SJCRH30 (cell line): ENCODE measurements at regions not wholly inside any gene's neighbourhood (a gene's known extent, or its start where the extent isn't known, plus 50 kb on each side); places are given as distances from the start of the nearest gene placed in this dataset.
"Not testable (repeated sequence)": the region's sequence is repeated elsewhere in the genome, so short reads cannot be mapped to it uniquely, and the experiment has no call there.

Source experiments
- DNase-seq, 2 experiments: peaks; one replicate each; pipeline ENCODE4 v3.0.0-alpha.2; 2015 to 2020
- H3K27ac ChIP-seq: fragments of 250-450 bp; sonication (Bioruptor Pico); 2 replicates; pipeline ENCODE4 v1.5.1; 2020; ENCODE audit warnings: mild to moderate bottlenecking, moderate library complexity
- H3K27me3 ChIP-seq: fragments of 250-450 bp; sonication (Bioruptor Pico); 2 replicates; pipeline ENCODE4 v1.5.1; 2020; ENCODE audit warnings: mild to moderate bottlenecking, moderate library complexity
- H3K36me3 ChIP-seq: fragments of 250-450 bp; sonication (Bioruptor Pico); 2 replicates; pipeline ENCODE4 v1.5.1; 2020; ENCODE audit warnings: mild to moderate bottlenecking, moderate library complexity
- H3K4me1 ChIP-seq: fragments of 250-450 bp; sonication (Bioruptor Pico); 2 replicates; pipeline ENCODE4 v1.5.1; 2020; ENCODE audit warnings: mild to moderate bottlenecking, moderate library complexity
- H3K4me3 ChIP-seq: fragments of 250-450 bp; sonication (Bioruptor Pico); 2 replicates; pipeline ENCODE4 v1.5.1; 2020; ENCODE audit warnings: mild to moderate bottlenecking, moderate library complexity
- H3K9me3 ChIP-seq: fragments of 250-450 bp; sonication (Bioruptor Pico); replicated peaks from 2 replicates; pipeline ENCODE4 v1.5.1; 2020; ENCODE audit warnings: mild to moderate bottlenecking, moderate library complexity

GRCh38 chr2:87365038-87365437 lies 343.4 kb upstream of the PLGLB1 start:
- H3K9me3 ChIP-seq, H3K27me3 ChIP-seq, H3K36me3 ChIP-seq: not testable (repeated sequence)

DNA sequence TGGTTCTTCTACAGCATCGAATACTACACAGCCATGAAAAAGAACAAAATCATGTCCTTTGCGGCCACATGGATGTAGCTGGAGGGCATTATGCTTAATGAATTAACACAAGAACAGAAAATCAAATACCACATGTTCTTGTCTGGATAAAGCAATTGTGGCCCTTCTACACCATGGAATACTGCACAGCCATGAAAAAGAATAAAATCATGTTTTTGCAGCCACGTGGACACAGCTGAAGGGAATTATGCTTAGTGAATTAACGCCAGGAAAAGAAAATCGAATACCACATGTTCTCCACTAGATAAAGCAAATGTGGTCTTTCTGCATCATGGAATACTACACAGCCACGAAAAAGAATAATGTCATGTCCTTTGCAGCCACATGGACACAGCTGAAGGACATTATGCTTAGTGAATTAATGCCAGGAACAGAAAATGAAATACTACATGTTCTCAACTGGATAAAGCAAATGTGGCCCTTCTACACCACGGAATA lies 361.8 kb upstream of the PLGLB2 start:
- not testable (repeated sequence) for H3K4me3 ChIP-seq, H3K4me1 ChIP-seq, H3K9me3 ChIP-seq, DNase-seq, H3K27ac ChIP-seq, H3K27me3 ChIP-seq, H3K36me3 ChIP-seq

More at GRCh38 chr2:87365038-87365437, 343.4 kb upstream of the PLGLB1 start:
- not testable (repeated sequence) for H3K4me3 ChIP-seq, DNase-seq, H3K27ac ChIP-seq, H3K4me1 ChIP-seq

DNA sequence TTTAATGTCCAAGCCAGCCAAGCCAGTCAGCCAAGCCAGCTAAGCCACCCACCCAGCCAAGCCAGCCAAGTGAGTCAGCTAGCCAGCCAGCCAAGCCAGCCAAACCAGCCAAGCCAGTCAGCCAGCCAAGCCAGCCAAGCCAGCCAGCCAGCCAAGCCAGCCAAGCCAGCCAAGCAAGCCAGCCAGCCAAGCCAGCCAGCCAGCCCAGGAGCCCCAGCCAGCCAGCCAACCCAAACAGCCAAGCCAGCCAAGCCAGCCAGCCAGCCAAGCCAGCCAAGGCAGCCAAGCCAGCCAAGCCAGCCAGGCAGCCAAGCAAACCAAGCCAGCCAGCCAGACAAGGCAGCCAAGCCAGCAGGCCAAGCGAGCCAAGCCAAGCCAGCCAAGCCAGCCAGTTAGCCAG lies 352.1 kb upstream of the PLGLB2 start:
- H3K4me1 ChIP-seq, DNase-seq, H3K9me3 ChIP-seq, H3K27ac ChIP-seq, H3K4me3 ChIP-seq, H3K36me3 ChIP-seq, H3K27me3 ChIP-seq: not testable (repeated sequence)

DNA sequence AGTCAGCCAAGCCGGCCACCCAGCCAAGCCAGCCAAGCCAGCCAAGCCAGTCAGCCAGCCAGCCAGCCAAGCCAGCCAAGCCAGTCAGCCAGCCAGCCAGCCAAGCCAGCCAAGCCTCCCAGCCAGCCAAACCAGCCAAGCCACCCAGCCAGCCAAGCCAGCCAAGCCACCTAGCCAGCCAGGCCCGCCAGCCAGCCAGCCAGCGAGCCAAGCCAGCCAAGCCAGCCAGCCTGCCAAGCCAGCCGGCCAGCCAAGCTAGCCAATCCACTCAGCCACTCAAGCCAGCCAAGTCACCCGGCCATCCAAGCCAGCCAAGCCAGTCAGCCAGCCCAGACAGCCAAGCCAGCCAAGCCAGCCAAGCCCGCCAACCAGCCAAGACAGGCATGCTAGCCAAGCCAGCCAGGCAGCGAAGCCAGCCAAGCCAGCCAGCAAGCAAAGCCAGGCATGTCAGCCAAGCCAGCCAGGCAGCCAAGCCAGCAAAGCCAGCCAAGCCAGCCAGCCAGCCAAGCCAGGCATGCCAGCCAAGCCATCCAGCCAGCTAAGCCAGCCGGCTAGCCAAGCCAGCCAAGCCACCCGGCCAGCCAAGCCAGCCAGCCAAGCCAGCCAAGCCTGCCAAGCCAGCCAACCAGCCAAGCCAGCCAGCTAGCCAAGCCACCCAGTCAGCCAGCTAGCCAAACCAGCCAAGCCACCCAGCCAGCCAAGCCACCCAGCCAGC lies 351.2 kb upstream of the PLGLB2 start:
- not testable (repeated sequence) for H3K27me3 ChIP-seq, H3K4me1 ChIP-seq, H3K27ac ChIP-seq, DNase-seq, H3K36me3 ChIP-seq, H3K4me3 ChIP-seq, H3K9me3 ChIP-seq

DNA sequence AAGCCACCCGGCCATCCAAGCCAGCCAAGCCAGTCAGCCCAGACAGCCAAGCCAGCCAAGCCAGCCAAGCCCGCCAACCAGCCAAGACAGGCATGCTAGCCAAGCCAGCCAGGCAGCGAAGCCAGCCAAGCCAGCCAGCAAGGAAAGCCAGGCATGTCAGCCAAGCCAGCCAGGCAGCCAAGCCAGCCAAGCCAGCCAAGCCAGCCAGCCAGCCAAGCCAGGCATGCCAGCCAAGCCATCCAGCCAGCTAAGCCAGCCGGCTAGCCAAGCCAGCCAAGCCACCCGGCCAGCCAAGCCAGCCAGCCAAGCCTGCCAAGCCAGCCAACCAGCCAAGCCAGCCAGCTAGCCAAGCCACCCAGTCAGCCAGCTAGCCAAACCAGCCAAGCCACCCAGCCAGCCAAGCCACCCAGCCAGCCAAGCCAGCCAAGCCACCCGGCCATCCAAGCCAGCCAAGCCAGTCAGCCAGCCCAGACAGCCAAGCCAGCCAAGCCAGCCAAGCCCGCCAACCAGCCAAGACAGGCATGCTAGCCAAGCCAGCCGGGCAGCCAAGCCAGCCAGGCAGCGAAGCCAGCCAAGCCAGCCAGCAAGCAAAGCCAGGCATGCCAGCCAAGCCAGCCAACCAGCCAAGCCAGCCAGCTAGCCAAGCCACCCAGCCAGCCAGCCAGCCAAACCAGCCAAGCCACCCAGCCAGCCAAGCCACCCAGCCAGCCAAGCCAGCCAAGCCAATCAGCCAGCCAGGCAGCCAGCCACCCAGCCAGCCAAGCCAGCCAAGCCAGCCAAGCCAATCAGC lies 350.4 kb upstream of the PLGLB2 start:
- DNase-seq, H3K27me3 ChIP-seq, H3K27ac ChIP-seq, H3K36me3 ChIP-seq, H3K9me3 ChIP-seq, H3K4me3 ChIP-seq, H3K4me1 ChIP-seq: not testable (repeated sequence)

DNA sequence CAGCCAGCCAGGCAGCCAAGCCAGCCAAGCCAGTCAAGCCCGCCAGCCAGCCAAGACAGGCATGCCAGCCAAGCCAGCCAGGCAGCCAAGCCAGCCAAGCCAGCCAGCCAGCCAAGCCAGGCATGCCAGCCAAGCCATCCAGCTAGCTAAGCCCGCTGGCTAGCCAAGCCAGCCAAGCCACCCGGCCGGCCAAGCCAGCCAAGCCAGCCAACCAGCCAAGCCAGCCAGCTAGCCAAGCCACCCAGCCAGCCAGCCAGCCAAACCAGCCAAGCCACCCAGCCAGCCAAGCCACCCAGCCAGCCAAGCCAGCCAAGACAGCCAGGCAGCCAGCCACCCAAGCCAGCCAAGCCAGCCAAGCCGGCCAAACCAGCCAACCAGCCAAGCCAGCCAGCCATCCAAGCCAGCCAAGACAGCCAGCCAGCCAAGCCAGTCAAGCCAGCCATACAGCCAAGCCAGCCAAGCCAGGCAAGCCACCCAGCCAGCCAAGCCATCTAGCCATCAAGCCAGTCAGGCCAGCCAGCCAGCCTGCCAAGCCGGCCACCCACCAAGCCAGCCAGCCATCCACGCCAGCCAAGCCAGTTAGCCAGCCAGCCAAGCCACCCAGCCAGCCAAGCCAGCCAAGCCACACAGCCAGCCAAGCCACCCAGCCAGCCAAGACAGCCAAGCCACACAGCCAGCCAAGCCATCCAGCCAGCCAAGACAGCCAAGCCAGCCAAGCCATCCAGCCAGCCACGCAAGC lies 349.2 kb upstream of the PLGLB2 start:
- not testable (repeated sequence) for DNase-seq, H3K36me3 ChIP-seq, H3K27ac ChIP-seq, H3K9me3 ChIP-seq, H3K4me1 ChIP-seq, H3K4me3 ChIP-seq, H3K27me3 ChIP-seq

GRCh38 chr2:87401726-87402345 lies 346.1 kb upstream of the PLGLB2 start:
- Histone ChIP-seq H3K4me3 (no peak overlapping the region), H3K27me3 (no peaks in the 10 kb centered on the region), H3K36me3 (no peaks in the 10 kb centered on the region), H3K4me1 (no peaks in the 10 kb centered on the region), H3K27ac (no peak overlapping the region), H3K9me3 (no peaks in the 10 kb centered on the region)
- no peak for DNase-seq

DNA sequence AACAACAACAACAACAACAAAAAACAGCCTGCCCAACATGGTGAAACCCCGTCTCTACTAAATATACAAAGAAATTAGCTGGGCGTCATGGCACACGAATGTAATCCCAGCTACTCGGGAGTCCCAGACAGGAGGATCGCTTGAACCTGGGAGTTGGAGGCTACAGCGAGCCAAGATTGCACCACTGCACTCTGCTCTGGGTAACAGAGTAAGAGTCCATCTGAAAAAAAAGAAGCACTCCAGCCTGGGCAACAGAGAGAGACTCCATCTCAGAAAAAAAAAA lies 344.1 kb upstream of the PLGLB2 start:
- Histone ChIP-seq H3K36me3 (no peaks in the 10 kb centered on the region), H3K4me1 (no peaks in the 10 kb centered on the region), H3K27ac (no peak overlapping the region), H3K27me3 (no peaks in the 10 kb centered on the region), H3K4me3 (no peak overlapping the region), H3K9me3 (no peaks in the 10 kb centered on the region)
- no peak for DNase-seq

- H3K4me3 ChIP-seq, H3K27ac ChIP-seq, H3K36me3 ChIP-seq, H3K27me3 ChIP-seq, H3K9me3 ChIP-seq, H3K4me1 ChIP-seq: not testable (repeated sequence)
- DNase-seq = peak in 1 of 2 experiments; percentile 0
Observed at GRCh38 chr2:87404411-87405255, 343.3 kb upstream of the PLGLB2 start.

DNA sequence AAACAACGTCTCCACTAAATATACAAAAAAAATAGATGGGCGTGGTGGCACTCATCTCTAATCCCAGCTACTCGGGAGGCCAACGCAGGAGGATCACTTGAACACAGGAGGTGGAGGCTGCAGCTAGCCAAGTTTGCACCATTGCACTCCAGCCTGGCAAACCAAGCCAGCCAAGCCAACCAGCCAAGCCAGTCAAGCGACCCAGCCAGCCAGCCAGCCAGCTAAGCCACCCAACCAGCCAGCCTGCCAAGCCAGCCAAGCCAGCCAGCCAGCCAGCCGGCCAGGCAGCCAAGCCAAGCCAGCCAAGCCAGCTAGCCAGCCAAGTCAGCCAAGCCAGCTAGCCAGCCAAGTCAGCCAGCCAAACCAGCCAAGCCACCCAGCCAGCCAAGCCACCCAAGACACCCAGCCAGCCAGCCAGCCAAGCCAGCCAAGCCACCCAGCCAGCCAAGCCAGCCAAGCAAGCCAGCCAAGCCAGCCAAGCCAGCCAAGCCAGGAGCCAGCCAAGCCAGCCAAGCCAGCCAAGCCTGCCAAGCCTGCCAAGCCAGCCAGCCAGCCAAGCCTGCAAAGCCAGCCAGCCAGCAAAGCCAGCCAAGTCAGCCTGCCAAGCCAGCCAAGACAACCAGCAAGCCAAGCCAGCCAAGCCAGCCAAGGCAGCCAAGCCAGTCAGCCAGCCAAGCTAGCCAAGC lies 342.2 kb upstream of the PLGLB2 start:
- not testable (repeated sequence) for H3K27ac ChIP-seq, H3K27me3 ChIP-seq, H3K9me3 ChIP-seq, H3K4me1 ChIP-seq, H3K36me3 ChIP-seq, H3K4me3 ChIP-seq
- DNase-seq = peak in 1 of 2 experiments; percentile 0

- not testable (repeated sequence) for H3K9me3 ChIP-seq, H3K27me3 ChIP-seq, H3K36me3 ChIP-seq, H3K27ac ChIP-seq, H3K4me3 ChIP-seq, H3K4me1 ChIP-seq
- peak in 1 of 2 experiments; percentile 1 for DNase-seq
Observed at GRCh38 chr2:87406406-87407175, 341.3 kb upstream of the PLGLB2 start.

DNA sequence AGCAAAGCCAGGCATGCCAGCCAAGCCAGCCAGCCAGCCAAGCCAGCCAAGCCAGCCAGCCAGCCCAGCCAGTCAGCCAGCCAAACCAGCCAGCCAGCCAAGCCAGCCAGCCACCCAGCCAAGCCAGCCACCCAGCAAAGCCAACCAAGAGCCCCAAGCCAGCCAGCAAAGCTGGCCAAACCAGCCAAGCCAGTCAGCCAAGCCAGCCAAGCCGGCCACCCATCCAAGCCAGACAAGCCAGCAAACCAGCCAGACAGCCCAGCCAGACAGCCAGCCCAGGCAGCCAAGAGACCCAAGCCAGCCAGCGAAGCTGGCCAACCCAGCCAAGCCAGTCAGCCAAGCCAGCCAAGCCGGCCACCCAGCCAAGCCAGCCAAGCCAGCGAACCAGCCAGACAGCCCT lies 338.3 kb upstream of the PLGLB2 start:
- H3K27ac ChIP-seq, H3K36me3 ChIP-seq, H3K4me3 ChIP-seq, H3K27me3 ChIP-seq, H3K4me1 ChIP-seq, H3K9me3 ChIP-seq, DNase-seq: not testable (repeated sequence)

DNA sequence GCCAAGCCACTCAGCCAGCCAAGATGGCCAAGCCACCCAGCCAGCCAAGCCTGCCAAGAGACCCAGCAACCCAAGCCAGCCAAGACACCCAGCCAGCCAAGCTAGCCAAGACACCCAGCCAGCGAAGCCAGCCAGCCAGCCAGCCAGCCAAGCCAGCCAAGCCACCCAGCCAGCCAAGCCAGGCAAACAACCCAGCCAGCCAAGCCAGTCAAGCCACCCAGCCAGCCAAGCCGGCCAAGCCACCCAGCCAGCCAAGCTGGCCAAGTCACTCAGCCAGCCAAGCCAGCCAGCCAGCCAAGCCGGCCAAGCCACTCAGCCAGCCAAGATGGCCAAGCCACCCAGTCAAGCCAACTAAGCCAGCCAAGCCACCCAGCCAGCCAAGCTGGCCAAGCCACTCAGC lies 337.5 kb upstream of the PLGLB2 start:
- not testable (repeated sequence) for H3K27me3 ChIP-seq, H3K9me3 ChIP-seq, DNase-seq, H3K27ac ChIP-seq, H3K4me3 ChIP-seq, H3K4me1 ChIP-seq, H3K36me3 ChIP-seq
